22Rv1 (cell line): ENCODE measurements at regions not wholly inside any gene's neighbourhood (a gene's known extent, or its start where the extent isn't known, plus 50 kb on each side); places are given as distances from the start of the nearest gene placed in this dataset.

Source experiments
- ZFX ChIP-seq: fragments of 450-650 bp; IDR thresholded peaks from 2 replicates; pipeline ENCODE4 v1.6.1; 2017; ENCODE audit warnings: antibody characterized with exemption, borderline replicate concordance
- TF ChIP-seq, protein P1 (sequence below): fragments of 450-650 bp; IDR thresholded peaks from 2 replicates; pipeline ENCODE4 v1.5.1; 2017; ENCODE audit warnings: mild to moderate bottlenecking

DNA sequence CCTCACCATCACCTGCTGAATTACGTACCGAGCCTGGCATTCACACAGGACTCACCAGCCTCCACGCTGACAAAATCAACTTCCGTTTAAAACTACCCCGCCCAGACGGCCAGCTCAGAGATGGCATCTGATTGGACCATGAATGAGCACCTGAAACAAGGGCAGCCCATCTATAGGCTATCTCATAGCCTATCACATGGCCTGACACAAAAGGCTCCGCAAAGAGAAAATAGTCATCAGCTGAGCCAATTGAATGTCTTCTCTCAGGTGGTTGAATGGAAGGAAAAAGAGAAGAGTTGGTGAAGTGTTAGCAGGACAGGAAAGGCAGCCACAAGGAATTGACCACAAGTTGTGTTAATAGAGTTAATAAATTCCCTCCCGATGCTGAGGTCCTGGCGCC lies 50.6 kb upstream of the ZC3H12A start:
- TF ChIP-seq, protein P1, sequence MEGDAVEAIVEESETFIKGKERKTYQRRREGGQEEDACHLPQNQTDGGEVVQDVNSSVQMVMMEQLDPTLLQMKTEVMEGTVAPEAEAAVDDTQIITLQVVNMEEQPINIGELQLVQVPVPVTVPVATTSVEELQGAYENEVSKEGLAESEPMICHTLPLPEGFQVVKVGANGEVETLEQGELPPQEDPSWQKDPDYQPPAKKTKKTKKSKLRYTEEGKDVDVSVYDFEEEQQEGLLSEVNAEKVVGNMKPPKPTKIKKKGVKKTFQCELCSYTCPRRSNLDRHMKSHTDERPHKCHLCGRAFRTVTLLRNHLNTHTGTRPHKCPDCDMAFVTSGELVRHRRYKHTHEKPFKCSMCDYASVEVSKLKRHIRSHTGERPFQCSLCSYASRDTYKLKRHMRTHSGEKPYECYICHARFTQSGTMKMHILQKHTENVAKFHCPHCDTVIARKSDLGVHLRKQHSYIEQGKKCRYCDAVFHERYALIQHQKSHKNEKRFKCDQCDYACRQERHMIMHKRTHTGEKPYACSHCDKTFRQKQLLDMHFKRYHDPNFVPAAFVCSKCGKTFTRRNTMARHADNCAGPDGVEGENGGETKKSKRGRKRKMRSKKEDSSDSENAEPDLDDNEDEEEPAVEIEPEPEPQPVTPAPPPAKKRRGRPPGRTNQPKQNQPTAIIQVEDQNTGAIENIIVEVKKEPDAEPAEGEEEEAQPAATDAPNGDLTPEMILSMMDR: no peak
- no peak for TF ChIP-seq ZFX
